H9 (cell line): ENCODE measurements at regions not wholly inside any gene's neighbourhood (a gene's known extent, or its start where the extent isn't known, plus 50 kb on each side); places are given as distances from the start of the nearest gene placed in this dataset.

Experiments used
- DNase-seq: peaks from one replicate; pipeline ENCODE4 v3.0.0-alpha.2; 2017
- H2AFZ ChIP-seq: one replicate; pipeline ENCODE4 v1.6.1; 2013; ENCODE audit warnings: mild to moderate bottlenecking, low read length, control low read depth, moderate library complexity
- H2AK5ac ChIP-seq: 2 replicates; pipeline ENCODE4 v1.6.1; 2013; ENCODE audit warnings: low read length, control low read depth, mixed read lengths; ENCODE audit not compliant: insufficient read length
- H2BK120ac ChIP-seq: one replicate; pipeline ENCODE4 v1.6.1; 2013; ENCODE audit warnings: low read depth, mild to moderate bottlenecking, low read length, control low read depth, inconsistent platforms; ENCODE audit not compliant: poor library complexity, severe bottlenecking
- H2BK12ac ChIP-seq: 2 replicates; pipeline ENCODE4 v1.6.1; 2013; ENCODE audit warnings: low read length, control low read depth, mixed read lengths, low read depth; ENCODE audit not compliant: insufficient read length
- H2BK15ac ChIP-seq: 2 replicates; pipeline ENCODE4 v1.6.1; 2013; ENCODE audit warnings: low read depth, low read length, control low read depth
- H2BK20ac ChIP-seq: one replicate; pipeline ENCODE4 v1.6.1; 2013; ENCODE audit warnings: low read depth, mild to moderate bottlenecking, low read length, control low read depth, inconsistent platforms; ENCODE audit not compliant: poor library complexity, severe bottlenecking
- H2BK5ac ChIP-seq: 2 replicates; pipeline ENCODE4 v1.6.1; 2013; ENCODE audit warnings: low read length, control low read depth, mixed read lengths; ENCODE audit not compliant: insufficient read length
- H3K14ac ChIP-seq: 2 replicates; pipeline ENCODE4 v1.6.1; 2013; ENCODE audit warnings: low read length, control low read depth; ENCODE audit not compliant: insufficient read depth
- H3K18ac ChIP-seq: 2 replicates; pipeline ENCODE4 v1.6.1; 2013; ENCODE audit warnings: low read depth, mild to moderate bottlenecking, mixed read lengths, low read length, control low read depth; ENCODE audit not compliant: insufficient read length
- H3K23ac ChIP-seq: 2 replicates; pipeline ENCODE4 v1.6.1; 2013; ENCODE audit warnings: low read length, control low read depth, mixed read lengths, low read depth; ENCODE audit not compliant: insufficient read length
- H3K23me2 ChIP-seq: 2 replicates; pipeline ENCODE4 v1.6.1; 2013; ENCODE audit warnings: low read depth, mild to moderate bottlenecking, mixed read lengths, low read length, control low read depth; ENCODE audit not compliant: insufficient read length, poor library complexity, severe bottlenecking
- H3K27ac ChIP-seq: 2 replicates; pipeline ENCODE4 v1.5.1; 2013; ENCODE audit warnings: low read length, control low read depth, mixed read lengths, low read depth; ENCODE audit not compliant: insufficient read length
- H3K27me3 ChIP-seq: 2 replicates; pipeline ENCODE4 v1.6.1; 2013; ENCODE audit warnings: low read length, control low read depth, inconsistent platforms; ENCODE audit not compliant: insufficient read depth
- H3K4ac ChIP-seq: 2 replicates; pipeline ENCODE4 v1.6.1; 2013; ENCODE audit warnings: low read depth, mild to moderate bottlenecking, control low read depth, inconsistent platforms, low read length, moderate library complexity
- H3K4me1 ChIP-seq: 2 replicates; pipeline ENCODE4 v1.6.1; 2013; ENCODE audit warnings: low read length, control low read depth, inconsistent platforms; ENCODE audit not compliant: insufficient read depth
- H3K4me2 ChIP-seq: 2 replicates; pipeline ENCODE4 v1.6.1; 2013; ENCODE audit warnings: low read length, control low read depth, mixed read lengths; ENCODE audit not compliant: insufficient read length, insufficient read depth
- H3K56ac ChIP-seq: 2 replicates; pipeline ENCODE4 v1.6.1; 2013; ENCODE audit warnings: low read depth, mild to moderate bottlenecking, mixed read lengths, low read length, control low read depth; ENCODE audit not compliant: insufficient read length
- H3K79me1 ChIP-seq: 2 replicates; pipeline ENCODE4 v1.6.1; 2013; ENCODE audit warnings: low read depth, mild to moderate bottlenecking, moderate library complexity, low read length, control low read depth, inconsistent platforms; ENCODE audit not compliant: insufficient read depth, poor library complexity, severe bottlenecking
- H3K79me2 ChIP-seq: 2 replicates; pipeline ENCODE4 v1.6.1; 2013; ENCODE audit warnings: low read length, control low read depth, inconsistent platforms; ENCODE audit not compliant: insufficient read depth
- H3K9ac ChIP-seq: 2 replicates; pipeline ENCODE4 v1.6.1; 2013; ENCODE audit warnings: low read length, control low read depth, mixed read lengths; ENCODE audit not compliant: insufficient read length; ENCODE audit errors: extremely low read depth
- H3K9me3 ChIP-seq: one replicate; pipeline ENCODE4 v1.6.1; 2013; ENCODE audit warnings: low read depth, low read length, inconsistent platforms; ENCODE audit not compliant: control insufficient read depth
- H3T11ph ChIP-seq: one replicate; pipeline ENCODE4 v1.6.1; 2013; ENCODE audit warnings: mild to moderate bottlenecking, low read length, control low read depth, inconsistent platforms
- H4K20me1 ChIP-seq: one replicate; pipeline ENCODE4 v1.6.1; 2013; ENCODE audit not compliant: control insufficient read depth, insufficient read length, insufficient read depth
- H4K5ac ChIP-seq: 2 replicates; pipeline ENCODE4 v1.6.1; 2013; ENCODE audit warnings: low read depth, mild to moderate bottlenecking, mixed read lengths, low read length, control low read depth; ENCODE audit not compliant: insufficient read length
- H4K8ac ChIP-seq: replicated peaks from 2 replicates; pipeline ENCODE4 v1.6.1; 2013; ENCODE audit warnings: low read length, control low read depth, mixed read lengths, low read depth; ENCODE audit not compliant: insufficient read length
- H4K91ac ChIP-seq: 2 replicates; pipeline ENCODE4 v1.6.1; 2013; ENCODE audit warnings: low read depth, mild to moderate bottlenecking, moderate library complexity, mixed read lengths, low read length, control low read depth; ENCODE audit not compliant: insufficient read length
- H3K27ac Mint-ChIP-seq, 3 experiments: 2 replicates in 2 of 3; 3 replicates in 1 of 3; pipeline ENCODE4 v1.8.0; 2020 to 2021; ENCODE audit warnings: mixed read lengths in 3 of 3, mild to moderate bottlenecking in 1 of 3, moderate library complexity in 1 of 3
- H3K27me3 Mint-ChIP-seq: 2 replicates; pipeline ENCODE4 v1.8.0; 2021; ENCODE audit warnings: low read depth, mild to moderate bottlenecking, moderate library complexity, mixed read lengths
- H3K36me3 Mint-ChIP-seq, 3 experiments: 2 replicates in 2 of 3; 3 replicates in 1 of 3; pipeline ENCODE4 v1.8.0; 2020 to 2021; ENCODE audit warnings: low read depth in 3 of 3, mixed read lengths in 3 of 3; ENCODE audit not compliant: insufficient read depth in 1 of 3
- H3K4me1 Mint-ChIP-seq, 2 experiments: 2 replicates each; pipeline ENCODE4 v1.8.0; 2020; ENCODE audit warnings: mixed read lengths in 2 of 2
- H3K4me3 Mint-ChIP-seq, 2 experiments: 2 replicates in 1 of 2; 3 replicates in 1 of 2; pipeline ENCODE4 v1.8.0; 2020 to 2021; ENCODE audit warnings: mild to moderate bottlenecking in 2 of 2, mixed read lengths in 2 of 2, moderate library complexity in 1 of 2
- H3K9me3 Mint-ChIP-seq, 2 experiments: 2 replicates in 1 of 2; 3 replicates in 1 of 2; pipeline ENCODE4 v1.8.0; 2020; ENCODE audit warnings: mild to moderate bottlenecking in 2 of 2, mixed read lengths in 2 of 2, moderate library complexity in 1 of 2
- CTCF ChIP-seq: fragments of 200-600 bp; sonication (generic); conservative IDR thresholded peaks from 3 replicates; pipeline ENCODE4 v1.8.0; 2021; ENCODE audit warnings: antibody characterized with exemption, mild to moderate bottlenecking
- WGBS: extraction: QIAGEN DNeasy Blood & Tissue Kit; methylation state at CpG from one replicate; pipeline ENCODE4 v1.1.7; 2013; ENCODE audit warnings: missing lambda C conversion rate, low lambda C conversion rate, mixed read lengths; ENCODE audit not compliant: insufficient read length; ENCODE audit errors: extremely low coverage; 5-methylcytosine and 5-hydroxymethylcytosine counted together

GRCh38 chrX:9141496-9141895 lies 107.6 kb upstream of the FAM9B start:
- Histone ChIP-seq H3K18ac (no peak overlapping the region), H2AK5ac (no peak overlapping the region), H3K9ac (no peak overlapping the region), H3K9me3 (no peaks in the 10 kb centered on the region), H2BK5ac (no peak overlapping the region), H4K20me1 (no peaks in the 10 kb centered on the region), H3K27me3 (no peaks in the 10 kb centered on the region), H2AFZ (no peak overlapping the region), H2BK20ac (no peak overlapping the region), H3K4me1 (peaks cover 10% of the 10 kb centered on the region; the same call in 1 of the 2 replicates), H4K91ac (no peak overlapping the region), H2BK15ac (no peak overlapping the region), H2BK12ac (peak overlapping the region; percentile 60), H3K4ac (no peak overlapping the region), H3T11ph (no peak overlapping the region), H3K79me2 (no peaks in the 10 kb centered on the region), H3K14ac (no peak overlapping the region), H2BK120ac (no peak overlapping the region), H3K23me2 (no peaks in the 10 kb centered on the region), H4K8ac (no peak overlapping the region), H3K4me2 (no peak overlapping the region), H3K79me1 (no peaks in the 10 kb centered on the region), H3K27ac (no peak overlapping the region), H3K56ac (no peak overlapping the region), H3K23ac (no peak overlapping the region), H4K5ac (no peak overlapping the region)
- WGBS, result no CpG with 5 or more reads among the region's 2 CpGs
- Mint-ChIP-seq H3K36me3 (no peaks in the 10 kb centered on the region), H3K9me3 (peaks cover 0 to 33% of the 10 kb centered on the region in 2 experiments; a peak in 4 of 5 replicates), H3K27me3 (no peaks in the 10 kb centered on the region), H3K4me1 (peaks cover 27 to 29% of the 10 kb centered on the region in 2 experiments), H3K27ac (no peak overlapping the region), H3K4me3 (no peak overlapping the region)
- no peak for TF ChIP-seq CTCF
- DNase-seq, result no peak
